Mesothelial cell of epicardium (in vitro differentiated cells): ENCODE measurements at regions not wholly inside any gene's neighbourhood (a gene's known extent, or its start where the extent isn't known, plus 50 kb on each side); places are given as distances from the start of the nearest gene placed in this dataset.
A peak's percentile ranks its signal among the peaks of the same experiment; 100 is the strongest.

Source experiments
- DNase-seq, 2 experiments: peaks; one replicate each; pipeline ENCODE4 v3.0.0; 2021; ENCODE audit warnings: low spot score in 2 of 2; ENCODE audit not compliant: unreplicated experiment in 2 of 2
- H3K27ac Mint-ChIP-seq: 2 replicates; pipeline ENCODE4 v1.8.0; 2021; ENCODE audit warnings: mixed read lengths
- H3K27me3 Mint-ChIP-seq: 2 replicates; pipeline ENCODE4 v1.8.0; 2021; ENCODE audit warnings: low read depth, mixed read lengths
- H3K36me3 Mint-ChIP-seq: 2 replicates; pipeline ENCODE4 v1.8.0; 2021; ENCODE audit warnings: mixed read lengths
- H3K4me1 Mint-ChIP-seq: 2 replicates; pipeline ENCODE4 v1.8.0; 2021; ENCODE audit warnings: mixed read lengths
- H3K4me3 Mint-ChIP-seq: 2 replicates; pipeline ENCODE4 v1.8.0; 2021; ENCODE audit warnings: mild to moderate bottlenecking, moderate library complexity, mixed read lengths
- H3K9me3 Mint-ChIP-seq: 2 replicates; pipeline ENCODE4 v1.8.0; 2021; ENCODE audit warnings: mixed read lengths
- TF ChIP-seq, protein P1 (sequence below): fragments of 200-600 bp; sonication (generic); IDR thresholded peaks from one replicate; pipeline ENCODE4 v1.5.0; 2021; ENCODE audit warnings: antibody characterized with exemption; ENCODE audit not compliant: unreplicated experiment

DNA sequence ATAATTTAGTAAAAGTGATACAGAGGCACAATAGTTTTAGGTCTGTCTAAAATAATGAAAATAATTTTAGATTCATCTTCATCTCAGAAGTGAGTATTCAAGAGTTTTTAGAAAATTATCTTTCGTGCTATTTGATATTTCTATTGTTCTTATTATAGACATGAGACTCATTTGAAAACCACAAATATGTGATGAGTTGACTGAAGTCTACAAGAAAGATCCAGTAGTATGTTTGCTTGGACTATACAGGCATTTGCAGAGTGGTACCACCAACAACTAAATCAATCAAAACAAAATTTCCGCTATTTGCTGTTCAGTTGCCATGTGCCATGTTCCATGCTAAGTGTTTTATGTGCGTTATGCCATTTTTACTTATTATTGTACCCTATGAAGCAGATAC, 1318.5 kb downstream of the STIM2 start:
- no peak overlapping the region for H3K27ac Mint-ChIP-seq
- DNase-seq, result no peak
- H3K27me3 Mint-ChIP-seq, result no peaks in the 10 kb centered on the region
- peaks cover 4% of the 10 kb centered on the region for H3K9me3 Mint-ChIP-seq
- no peaks in the 10 kb centered on the region for H3K4me1 Mint-ChIP-seq
- no peak overlapping the region for H3K4me3 Mint-ChIP-seq
- TF ChIP-seq, protein P1, sequence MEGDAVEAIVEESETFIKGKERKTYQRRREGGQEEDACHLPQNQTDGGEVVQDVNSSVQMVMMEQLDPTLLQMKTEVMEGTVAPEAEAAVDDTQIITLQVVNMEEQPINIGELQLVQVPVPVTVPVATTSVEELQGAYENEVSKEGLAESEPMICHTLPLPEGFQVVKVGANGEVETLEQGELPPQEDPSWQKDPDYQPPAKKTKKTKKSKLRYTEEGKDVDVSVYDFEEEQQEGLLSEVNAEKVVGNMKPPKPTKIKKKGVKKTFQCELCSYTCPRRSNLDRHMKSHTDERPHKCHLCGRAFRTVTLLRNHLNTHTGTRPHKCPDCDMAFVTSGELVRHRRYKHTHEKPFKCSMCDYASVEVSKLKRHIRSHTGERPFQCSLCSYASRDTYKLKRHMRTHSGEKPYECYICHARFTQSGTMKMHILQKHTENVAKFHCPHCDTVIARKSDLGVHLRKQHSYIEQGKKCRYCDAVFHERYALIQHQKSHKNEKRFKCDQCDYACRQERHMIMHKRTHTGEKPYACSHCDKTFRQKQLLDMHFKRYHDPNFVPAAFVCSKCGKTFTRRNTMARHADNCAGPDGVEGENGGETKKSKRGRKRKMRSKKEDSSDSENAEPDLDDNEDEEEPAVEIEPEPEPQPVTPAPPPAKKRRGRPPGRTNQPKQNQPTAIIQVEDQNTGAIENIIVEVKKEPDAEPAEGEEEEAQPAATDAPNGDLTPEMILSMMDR, result no peak
- no peaks in the 10 kb centered on the region for H3K36me3 Mint-ChIP-seq

GRCh38 chr4:28209371-28209924, 1348.8 kb downstream of the STIM2 start:
- Mint-ChIP-seq H3K4me3 (no peak overlapping the region), H3K9me3 (peaks cover 27% of the 10 kb centered on the region), H3K27me3 (no peaks in the 10 kb centered on the region), H3K36me3 (no peaks in the 10 kb centered on the region), H3K27ac (no peak overlapping the region), H3K4me1 (peaks cover 7% of the 10 kb centered on the region)
- TF ChIP-seq, protein P1, result no peak
- DNase-seq, result no peak

- no peaks in the 10 kb centered on the region for H3K27me3 Mint-ChIP-seq
- H3K36me3 Mint-ChIP-seq, result no peaks in the 10 kb centered on the region
- TF ChIP-seq, protein P1, result no peak
- H3K27ac Mint-ChIP-seq, result peak overlapping the region; percentile 62
- H3K4me1 Mint-ChIP-seq, result peaks cover 11% of the 10 kb centered on the region
- H3K4me3 Mint-ChIP-seq, result no peak overlapping the region
- DNase-seq, result no peak
- H3K9me3 Mint-ChIP-seq, result peaks cover 11% of the 10 kb centered on the region
Measured at GRCh38 chr4:28211676-28212470, 1351.2 kb downstream of the STIM2 start.

- no peaks in the 10 kb centered on the region for H3K9me3 Mint-ChIP-seq
- no peaks in the 10 kb centered on the region for H3K36me3 Mint-ChIP-seq
- peak overlapping the region; percentile 37 for H3K27ac Mint-ChIP-seq
- no peak for DNase-seq
- no peaks in the 10 kb centered on the region for H3K27me3 Mint-ChIP-seq
- peaks cover 15% of the 10 kb centered on the region for H3K4me1 Mint-ChIP-seq
- no peak overlapping the region for H3K4me3 Mint-ChIP-seq
- TF ChIP-seq, protein P1, result no peak
Measured at GRCh38 chr4:28221536-28221935, 1360.9 kb downstream of the STIM2 start.

- Mint-ChIP-seq H3K4me1 (peaks cover 25% of the 10 kb centered on the region), H3K4me3 (no peak overlapping the region), H3K36me3 (no peaks in the 10 kb centered on the region), H3K27me3 (no peaks in the 10 kb centered on the region), H3K9me3 (no peaks in the 10 kb centered on the region), H3K27ac (no peak overlapping the region)
- peak in 1 of 2 experiments; percentile 40 for DNase-seq
- TF ChIP-seq, protein P1, result no peak
Measured at GRCh38 chr4:28225050-28225449, 1364.4 kb downstream of the STIM2 start.
